ENCODE measurements at regions not wholly inside any gene's neighbourhood (a gene's known extent, or its start where the extent isn't known, plus 50 kb on each side); places are given as distances from the start of the nearest gene placed in this dataset.

DNA sequence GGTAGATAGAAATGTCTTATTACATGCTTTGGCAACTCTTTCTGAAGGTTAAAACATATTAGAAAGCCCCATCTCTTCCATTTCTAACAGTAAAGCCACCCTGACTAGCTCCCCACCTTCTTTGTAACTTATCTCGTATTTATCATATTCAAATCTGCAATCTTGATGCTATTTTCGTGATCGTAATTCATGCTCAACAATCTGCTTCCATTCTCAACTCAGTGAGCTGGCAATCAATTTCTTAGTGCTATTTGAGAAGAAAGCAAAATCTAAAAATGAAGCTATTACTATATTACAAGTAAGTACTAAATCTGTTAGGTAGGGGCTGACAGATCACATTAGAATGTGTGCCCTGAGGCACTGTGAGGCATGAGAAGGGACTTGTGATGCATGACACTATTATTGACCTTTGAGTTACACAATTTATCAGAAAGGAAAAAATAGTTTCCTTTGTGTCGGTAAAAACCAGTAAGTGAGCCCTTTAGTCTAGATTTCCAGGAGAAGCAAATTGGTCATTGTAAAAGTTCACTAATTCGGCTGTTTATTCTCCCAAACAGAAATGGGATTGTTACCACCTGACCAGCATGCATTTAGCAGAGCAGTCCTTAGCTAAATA is 379.7 kb upstream of the CNTN6 start:
- POLR2A ChIA-PET (ENCODE audit: low non-redundant PET), result no interaction called here
- CTCF ChIA-PET, result no interaction called here
- TF ChIP-seq, protein P1, sequence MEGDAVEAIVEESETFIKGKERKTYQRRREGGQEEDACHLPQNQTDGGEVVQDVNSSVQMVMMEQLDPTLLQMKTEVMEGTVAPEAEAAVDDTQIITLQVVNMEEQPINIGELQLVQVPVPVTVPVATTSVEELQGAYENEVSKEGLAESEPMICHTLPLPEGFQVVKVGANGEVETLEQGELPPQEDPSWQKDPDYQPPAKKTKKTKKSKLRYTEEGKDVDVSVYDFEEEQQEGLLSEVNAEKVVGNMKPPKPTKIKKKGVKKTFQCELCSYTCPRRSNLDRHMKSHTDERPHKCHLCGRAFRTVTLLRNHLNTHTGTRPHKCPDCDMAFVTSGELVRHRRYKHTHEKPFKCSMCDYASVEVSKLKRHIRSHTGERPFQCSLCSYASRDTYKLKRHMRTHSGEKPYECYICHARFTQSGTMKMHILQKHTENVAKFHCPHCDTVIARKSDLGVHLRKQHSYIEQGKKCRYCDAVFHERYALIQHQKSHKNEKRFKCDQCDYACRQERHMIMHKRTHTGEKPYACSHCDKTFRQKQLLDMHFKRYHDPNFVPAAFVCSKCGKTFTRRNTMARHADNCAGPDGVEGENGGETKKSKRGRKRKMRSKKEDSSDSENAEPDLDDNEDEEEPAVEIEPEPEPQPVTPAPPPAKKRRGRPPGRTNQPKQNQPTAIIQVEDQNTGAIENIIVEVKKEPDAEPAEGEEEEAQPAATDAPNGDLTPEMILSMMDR (conservative IDR thresholded peaks at IDR 0.05; ENCODE audit: low read depth), result no peak
- DNase-seq (ENCODE audit: low spot score), result no peak
- no peak overlapping the region for H3K27ac ChIP-seq

DNA sequence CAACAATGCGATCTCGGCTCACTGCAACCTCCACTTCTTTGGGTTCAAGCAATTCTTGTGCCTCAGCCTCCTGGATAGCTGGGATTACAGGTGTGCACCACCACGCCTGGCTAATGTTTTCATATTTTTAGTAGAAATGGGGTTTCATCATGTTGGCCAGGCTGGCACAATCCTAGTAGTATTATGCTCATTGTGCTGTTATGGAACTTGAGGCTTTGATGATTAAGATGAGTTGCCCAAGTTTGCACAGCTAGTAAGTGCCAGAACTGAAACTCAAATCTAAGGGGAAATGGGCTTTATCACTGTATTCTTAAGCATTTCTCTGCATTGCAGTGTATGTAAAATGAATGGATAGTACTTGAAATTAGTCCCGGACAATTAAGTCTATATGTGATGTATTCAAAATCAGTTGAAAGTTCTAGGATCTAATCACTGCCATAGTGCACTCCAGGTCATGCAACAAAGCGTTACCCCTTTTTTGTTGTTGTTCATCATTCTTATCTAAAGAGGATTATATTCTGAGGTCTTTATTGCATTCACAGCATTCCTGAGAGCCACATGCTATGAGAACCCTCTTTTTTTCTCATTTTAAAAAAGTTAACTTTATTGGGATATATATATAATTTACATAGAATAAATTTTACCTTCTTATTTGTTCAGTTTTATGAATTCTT is 378.7 kb upstream of the CNTN6 start:
- no peak overlapping the region for H3K27ac ChIP-seq
- ChIA-PET CTCF (no interaction called here), POLR2A (ENCODE audit: low non-redundant PET) (no interaction called here)
- DNase-seq (ENCODE audit: low spot score), result no peak
- TF ChIP-seq, protein P1 (conservative IDR thresholded peaks at IDR 0.05; ENCODE audit: low read depth), result no peak

DNA sequence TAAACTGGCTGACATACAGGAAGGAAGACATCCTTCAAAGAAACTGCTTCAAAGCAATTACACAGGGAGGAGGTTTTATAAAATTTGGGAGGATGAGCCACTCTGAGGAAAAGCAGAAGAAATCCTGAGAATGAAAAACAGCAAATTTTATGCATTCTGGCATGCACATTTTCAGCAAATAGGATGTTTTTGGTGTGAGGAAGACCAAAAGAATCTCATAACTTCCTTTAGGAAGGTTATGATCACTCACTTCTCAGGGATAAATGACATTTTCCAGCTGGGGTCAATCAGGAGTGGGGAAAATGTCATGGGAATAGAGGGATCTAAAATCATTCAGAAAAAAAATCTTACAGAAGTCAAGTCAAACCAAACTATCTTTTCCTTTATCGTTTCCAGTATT is 371.7 kb upstream of the CNTN6 start:
- POLR2A ChIA-PET (ENCODE audit: low non-redundant PET), result no interaction called here
- TF ChIP-seq, protein P1 (conservative IDR thresholded peaks at IDR 0.05; ENCODE audit: low read depth), result no peak
- DNase-seq (ENCODE audit: low spot score), result no peak
- H3K27ac ChIP-seq, result no peak overlapping the region
- CTCF ChIA-PET, result no interaction called here

DNA sequence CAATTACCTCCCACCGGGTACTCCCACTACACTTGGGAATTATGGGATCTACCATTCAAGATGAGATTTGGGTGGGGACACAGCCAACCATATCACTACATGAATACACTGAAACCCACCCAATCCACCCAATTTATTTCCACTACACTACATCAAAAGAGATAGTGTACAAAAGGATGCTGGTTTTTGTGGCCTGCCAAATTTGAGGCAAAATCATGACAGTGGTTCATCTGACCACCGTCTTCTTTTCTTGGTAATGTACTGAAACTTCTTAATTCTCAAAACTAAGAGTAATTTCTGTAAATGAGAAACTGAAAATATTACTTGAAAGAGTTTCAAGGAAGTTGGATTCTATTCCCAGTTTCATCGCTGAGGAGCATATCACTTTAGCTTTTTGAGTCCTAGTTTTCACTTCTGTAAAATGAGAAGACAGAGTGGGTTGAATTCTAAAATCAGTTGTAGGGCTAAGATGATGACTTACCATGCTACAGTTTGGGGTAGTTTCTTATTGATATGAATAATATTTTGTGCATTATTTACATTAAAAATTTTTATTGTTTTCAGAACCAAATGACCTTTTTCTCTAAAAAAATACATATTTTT is 360.4 kb upstream of the CNTN6 start:
- TF ChIP-seq, protein P1 (conservative IDR thresholded peaks at IDR 0.05; ENCODE audit: low read depth), result no peak
- POLR2A ChIA-PET (ENCODE audit: low non-redundant PET), result no interaction called here
- CTCF ChIA-PET, result no interaction called here
- no peak for DNase-seq (ENCODE audit: low spot score)
- no peak overlapping the region for H3K27ac ChIP-seq

GRCh38 chr3:733313-733712 is 359.5 kb upstream of the CNTN6 start:
- ChIA-PET CTCF (no interaction called here), POLR2A (ENCODE audit: low non-redundant PET) (no interaction called here)
- no peak overlapping the region for H3K27ac ChIP-seq
- TF ChIP-seq, protein P1 (conservative IDR thresholded peaks at IDR 0.05; ENCODE audit: low read depth), result no peak
- no peak for DNase-seq (ENCODE audit: low spot score)

DNA sequence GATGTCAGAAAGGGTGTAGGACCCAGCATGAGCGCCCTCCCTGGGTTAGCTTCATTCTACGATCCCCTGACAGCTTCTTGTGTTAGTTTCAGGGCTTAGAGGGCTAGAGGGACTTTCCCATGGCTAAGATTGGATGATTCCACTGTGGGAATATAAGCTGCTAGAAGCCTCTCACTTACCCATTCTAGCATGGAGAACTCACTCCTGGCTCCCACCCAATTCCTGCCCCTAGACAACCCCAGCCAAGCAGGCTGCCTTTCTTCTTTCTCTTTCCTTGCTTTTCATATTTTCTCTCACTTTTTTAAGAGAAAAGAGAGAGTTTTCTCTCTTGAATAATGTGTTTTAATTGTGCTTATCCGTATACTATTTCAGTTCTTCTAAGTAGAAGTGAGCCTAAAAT is 335.1 kb upstream of the CNTN6 start:
- CTCF ChIA-PET, result no interaction called here
- DNase-seq (ENCODE audit: low spot score), result no peak
- TF ChIP-seq, protein P1 (conservative IDR thresholded peaks at IDR 0.05; ENCODE audit: low read depth), result no peak
- POLR2A ChIA-PET (ENCODE audit: low non-redundant PET), result no interaction called here
- no peak overlapping the region for H3K27ac ChIP-seq
